Thyroid gland (tissue), 4 donors: ENCODE measurements at regions not wholly inside any gene's neighbourhood (a gene's known extent, or its start where the extent isn't known, plus 50 kb on each side); places are given as distances from the start of the nearest gene placed in this dataset.

Experiments
- DNase-seq, 2 donors: peaks; one replicate each; pipeline ENCODE4 v3.0.0-alpha.2; 2019
- H3K27ac ChIP-seq, 3 donors: fragments of 200-600 bp; sonication (generic); 1 replicate in 2 of 3; 2 replicates in 1 of 3; pipeline ENCODE4 v1.5.1; 2016 to 2019; ENCODE audit warnings: mild to moderate bottlenecking in 1 of 3, moderate library complexity in 1 of 3
- H3K27me3 ChIP-seq: fragments of 200-600 bp; sonication (generic); one replicate; pipeline ENCODE4 v1.5.1; 2019
- H3K36me3 ChIP-seq, 2 donors: fragments of 200-600 bp; sonication (generic); one replicate each; pipeline ENCODE4 v1.5.1; 2016 to 2019
- H3K4me1 ChIP-seq, 2 donors: fragments of 200-600 bp; sonication (generic); one replicate each; pipeline ENCODE4 v1.5.1; 2017 to 2019
- H3K4me3 ChIP-seq, 3 donors: fragments of 200-600 bp; sonication (generic); replicated peaks in 1 of 3; 1 replicate in 2 of 3; 2 replicates in 1 of 3; pipeline ENCODE4 v1.5.1; 2016; ENCODE audit warnings: mild to moderate bottlenecking in 1 of 3
- H3K9me3 ChIP-seq: fragments of 200-600 bp; sonication (generic); one replicate; pipeline ENCODE4 v1.5.1; 2017
- POLR2A ChIP-seq, 2 donors: fragments of 450-650 bp; IDR thresholded peaks; one replicate each; pipeline ENCODE4 v1.6.1; 2017; ENCODE audit warnings: antibody characterized with exemption in 2 of 2, mild to moderate bottlenecking in 2 of 2, moderate library complexity in 1 of 2
- WGBS, 2 donors: methylation state at CpG; one replicate each; pipeline ENCODE4 v1.1.5; 2017; 5-methylcytosine and 5-hydroxymethylcytosine counted together
- intact Hi-C: fragments of 100-400 bp; cut with DNase I; formaldehyde crosslinking; loops from one replicate; pipeline ENCODE4 v1.15.1; 2023
- TF ChIP-seq, protein P1 (sequence below), 6 experiments: fragments of 200-600 bp in 3 of 6; fragments of 450-650 bp in 3 of 6; sonication (generic) in 3 of 6; IDR thresholded peaks; one replicate each; pipeline ENCODE4 v1.5.1; 2016 to 2019; ENCODE audit warnings: antibody characterized with exemption in 6 of 6, mild to moderate bottlenecking in 2 of 6, inconsistent platforms in 1 of 6, moderate library complexity in 1 of 6

DNA sequence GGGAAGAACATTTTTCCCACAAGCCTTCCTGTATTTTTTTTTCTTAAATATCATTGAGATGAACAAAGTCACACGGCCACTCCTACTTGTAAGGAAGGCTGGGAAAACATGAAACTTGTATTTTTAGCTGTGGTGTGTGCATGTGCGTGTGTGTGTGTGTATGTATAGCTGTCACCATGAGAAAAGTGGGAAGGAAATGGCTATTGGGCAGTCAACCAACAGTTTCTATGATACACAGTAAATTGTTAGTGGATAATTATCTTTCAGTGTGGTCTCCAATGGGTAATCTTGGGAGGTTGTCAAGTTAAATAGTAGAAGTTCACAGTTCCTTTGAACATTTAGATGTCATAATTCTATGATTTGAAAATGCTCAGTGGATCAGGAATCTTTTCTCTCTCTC lies 132.7 kb upstream of the USP24 start:
- no peak overlapping the region for H3K27ac ChIP-seq
- no peak for TF ChIP-seq POLR2A (IDR thresholded peaks at IDR 0.05)
- TF ChIP-seq, protein P1, sequence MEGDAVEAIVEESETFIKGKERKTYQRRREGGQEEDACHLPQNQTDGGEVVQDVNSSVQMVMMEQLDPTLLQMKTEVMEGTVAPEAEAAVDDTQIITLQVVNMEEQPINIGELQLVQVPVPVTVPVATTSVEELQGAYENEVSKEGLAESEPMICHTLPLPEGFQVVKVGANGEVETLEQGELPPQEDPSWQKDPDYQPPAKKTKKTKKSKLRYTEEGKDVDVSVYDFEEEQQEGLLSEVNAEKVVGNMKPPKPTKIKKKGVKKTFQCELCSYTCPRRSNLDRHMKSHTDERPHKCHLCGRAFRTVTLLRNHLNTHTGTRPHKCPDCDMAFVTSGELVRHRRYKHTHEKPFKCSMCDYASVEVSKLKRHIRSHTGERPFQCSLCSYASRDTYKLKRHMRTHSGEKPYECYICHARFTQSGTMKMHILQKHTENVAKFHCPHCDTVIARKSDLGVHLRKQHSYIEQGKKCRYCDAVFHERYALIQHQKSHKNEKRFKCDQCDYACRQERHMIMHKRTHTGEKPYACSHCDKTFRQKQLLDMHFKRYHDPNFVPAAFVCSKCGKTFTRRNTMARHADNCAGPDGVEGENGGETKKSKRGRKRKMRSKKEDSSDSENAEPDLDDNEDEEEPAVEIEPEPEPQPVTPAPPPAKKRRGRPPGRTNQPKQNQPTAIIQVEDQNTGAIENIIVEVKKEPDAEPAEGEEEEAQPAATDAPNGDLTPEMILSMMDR (IDR thresholded peaks at IDR 0.05), result no peak
- H3K36me3 ChIP-seq, result no peaks in the 10 kb centered on the region
- intact Hi-C loops, result no loop called here
- DNase-seq, result no peak
- 67 to 78% methylated on average over 2 of the region's 2 CpGs for WGBS, 2 donors
- no peak overlapping the region for H3K4me3 ChIP-seq
- no peaks in the 10 kb centered on the region for H3K9me3 ChIP-seq
- H3K27me3 ChIP-seq, result no peaks in the 10 kb centered on the region
- no peaks in the 10 kb centered on the region for H3K4me1 ChIP-seq

GRCh38 chr1:55347041-55347440 lies 131.9 kb upstream of the USP24 start:
- no peaks in the 10 kb centered on the region for H3K36me3 ChIP-seq
- H3K27ac ChIP-seq, result no peak overlapping the region
- no peak for TF ChIP-seq POLR2A (IDR thresholded peaks at IDR 0.05)
- TF ChIP-seq, protein P1 (IDR thresholded peaks at IDR 0.05), result no peak
- H3K4me1 ChIP-seq, result no peaks in the 10 kb centered on the region
- 86 to 88% methylated on average over 2 of the region's 2 CpGs for WGBS, 2 donors
- H3K4me3 ChIP-seq, result no peak overlapping the region
- intact Hi-C loops, result no loop called here
- H3K27me3 ChIP-seq, result no peaks in the 10 kb centered on the region
- DNase-seq, result no peak
- H3K9me3 ChIP-seq, result no peaks in the 10 kb centered on the region

DNA sequence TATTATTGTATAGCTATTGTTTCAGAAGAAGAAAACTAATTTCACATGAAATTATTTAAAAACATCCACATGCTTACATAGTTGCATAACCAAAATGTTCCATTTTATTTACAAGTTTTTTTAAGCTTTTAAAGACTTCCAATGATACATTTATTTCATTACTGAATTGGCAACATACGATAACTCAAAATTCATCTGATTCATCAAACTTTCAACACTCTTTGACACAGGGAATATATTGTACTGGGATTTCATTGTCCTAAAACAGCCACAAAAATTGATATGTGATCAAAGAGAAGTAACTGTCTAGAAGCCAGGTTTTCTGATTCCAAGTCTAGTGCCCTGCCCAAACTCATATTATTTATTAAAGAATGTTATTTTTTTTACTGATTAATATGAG lies 131.4 kb upstream of the USP24 start:
- TF ChIP-seq, protein P1 (IDR thresholded peaks at IDR 0.05), result no peak
- TF ChIP-seq POLR2A (IDR thresholded peaks at IDR 0.05), result no peak
- no peak overlapping the region for H3K27ac ChIP-seq
- H3K36me3 ChIP-seq, result no peaks in the 10 kb centered on the region
- H3K4me1 ChIP-seq, result no peaks in the 10 kb centered on the region
- no peak for DNase-seq
- no peaks in the 10 kb centered on the region for H3K9me3 ChIP-seq
- no peaks in the 10 kb centered on the region for H3K27me3 ChIP-seq
- WGBS, 2 donors, result 81 to 87% methylated on average over 1 of the region's 1 CpG
- H3K4me3 ChIP-seq, result no peak overlapping the region
- intact Hi-C loops, result no loop called here

DNA sequence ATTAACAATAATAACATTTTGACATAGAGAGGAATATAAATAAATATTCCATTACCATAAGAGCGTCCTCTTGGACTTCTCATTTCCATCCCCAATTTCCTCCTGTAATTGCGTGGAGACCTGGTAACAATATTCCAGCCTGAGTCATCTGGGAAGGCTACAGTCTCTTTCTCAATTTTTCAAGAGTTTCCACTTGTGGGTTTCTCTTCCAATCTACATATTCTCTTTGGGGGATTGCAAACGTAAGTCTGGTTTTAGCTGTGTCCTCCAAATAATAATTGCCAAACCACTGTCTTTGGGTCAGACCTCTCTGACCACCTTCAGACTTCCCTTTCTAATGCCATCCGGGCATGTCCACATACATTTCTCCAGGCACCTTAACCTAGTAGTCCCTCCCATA lies 124.5 kb upstream of the USP24 start:
- no peaks in the 10 kb centered on the region for H3K36me3 ChIP-seq
- no peaks in the 10 kb centered on the region for H3K9me3 ChIP-seq
- intact Hi-C loops, result no loop called here
- WGBS, 2 donors, result 96 to 97% methylated on average over 4 of the region's 4 CpGs
- no peak overlapping the region for H3K27ac ChIP-seq
- TF ChIP-seq, protein P1 (IDR thresholded peaks at IDR 0.05), result no peak
- TF ChIP-seq POLR2A (IDR thresholded peaks at IDR 0.05), result no peak
- H3K27me3 ChIP-seq, result no peaks in the 10 kb centered on the region
- H3K4me3 ChIP-seq, result no peak overlapping the region
- no peak for DNase-seq
- H3K4me1 ChIP-seq, result no peaks in the 10 kb centered on the region

GRCh38 chr1:55338448-55338820 lies 123.3 kb upstream of the USP24 start:
- intact Hi-C loops, result no loop called here
- Histone ChIP-seq H3K9me3 (no peaks in the 10 kb centered on the region), H3K4me3 (no peak overlapping the region), H3K36me3 (no peaks in the 10 kb centered on the region), H3K27ac (no peak overlapping the region), H3K4me1 (no peaks in the 10 kb centered on the region), H3K27me3 (no peaks in the 10 kb centered on the region)
- TF ChIP-seq, protein P1 (IDR thresholded peaks at IDR 0.05), result no peak
- no peak for TF ChIP-seq POLR2A (IDR thresholded peaks at IDR 0.05)
- no peak for DNase-seq
- 73 to 79% methylated on average over 3 of the region's 3 CpGs for WGBS, 2 donors
